Stomach (tissue), 8 donors: ENCODE measurements at regions not wholly inside any gene's neighbourhood (a gene's known extent, or its start where the extent isn't known, plus 50 kb on each side); places are given as distances from the start of the nearest gene placed in this dataset.

Experiments used
- DNase-seq, 2 donors: peaks; one replicate each; pipeline versions ENCODE4 v3.0.0 to v3.0.0-alpha.2; 2013 to 2019
- H3K27ac ChIP-seq, 5 donors: fragments of 200-600 bp in 4 of 5; sonication (generic) in 4 of 5; one replicate each; pipeline ENCODE4 v1.5.1; 2013 to 2019; ENCODE audit warnings: mild to moderate bottlenecking in 1 of 5, moderate library complexity in 1 of 5
- H3K27me3 ChIP-seq, 3 donors: fragments of 200-600 bp; sonication (generic); one replicate each; pipeline ENCODE4 v1.5.1; 2017 to 2019; ENCODE audit warnings: mixed run types in 1 of 3
- H3K36me3 ChIP-seq, 4 donors: fragments of 200-600 bp; sonication (generic); 1 replicate in 3 of 4; 2 replicates in 1 of 4; pipeline ENCODE4 v1.5.1; 2016 to 2019
- H3K4me1 ChIP-seq, 4 donors: fragments of 200-600 bp; sonication (generic); one replicate each; pipeline ENCODE4 v1.5.1; 2016 to 2019
- H3K4me3 ChIP-seq, 4 donors: fragments of 200-600 bp; sonication (generic) in 3 of 4; one replicate each; pipeline ENCODE4 v1.5.1; 2016 to 2019; ENCODE audit warnings: mild to moderate bottlenecking in 1 of 4
- H3K9me3 ChIP-seq, 4 donors: fragments of 200-600 bp; sonication (generic); one replicate each; pipeline ENCODE4 v1.5.1; 2016 to 2019
- EP300 ChIP-seq: sonication (generic); formaldehyde crosslinking; IDR thresholded peaks from one replicate; pipeline ENCODE4 v1.6.1; 2017; ENCODE audit warnings: antibody characterized with exemption
- POLR2A ChIP-seq, 4 donors: fragments of 450-650 bp; IDR thresholded peaks; one replicate each; pipeline ENCODE4 v1.6.1; 2016; ENCODE audit warnings: antibody characterized with exemption in 4 of 4, control low read depth in 2 of 4, mild to moderate bottlenecking in 1 of 4, moderate library complexity in 1 of 4
- POLR2AphosphoS5 ChIP-seq, 3 donors: sonication (generic); formaldehyde crosslinking; IDR thresholded peaks; one replicate each; pipeline ENCODE4 v1.6.1; 2016; ENCODE audit warnings: antibody characterized with exemption in 3 of 3
- WGBS, 5 donors: extraction: QIAGEN DNeasy Blood & Tissue Kit in 3 of 5; methylation state at CpG; one replicate each; pipeline versions ENCODE4 v1.1.5 to v1.1.7; 2013 to 2018; 5-methylcytosine and 5-hydroxymethylcytosine counted together
- intact Hi-C: fragments of 100-400 bp; cut with DNase I; formaldehyde crosslinking; loops from one replicate; pipeline ENCODE4 v1.15.1; 2023; ENCODE audit warnings: low total_unique reads
- TF ChIP-seq, protein P1 (sequence below), 7 experiments: fragments of 450-650 bp in 4 of 7; fragments of 200-600 bp in 3 of 7; sonication (generic) in 3 of 7; IDR thresholded peaks; one replicate each; pipeline ENCODE4 v1.5.1; 2016 to 2019; ENCODE audit warnings: antibody characterized with exemption in 7 of 7, control low read depth in 2 of 7, mild to moderate bottlenecking in 1 of 7
- donor health status: healthy with polysubstance abuse.
- donor health status: Bipolar disorder and iron deficiency.
- donor health status: healthy.

DNA sequence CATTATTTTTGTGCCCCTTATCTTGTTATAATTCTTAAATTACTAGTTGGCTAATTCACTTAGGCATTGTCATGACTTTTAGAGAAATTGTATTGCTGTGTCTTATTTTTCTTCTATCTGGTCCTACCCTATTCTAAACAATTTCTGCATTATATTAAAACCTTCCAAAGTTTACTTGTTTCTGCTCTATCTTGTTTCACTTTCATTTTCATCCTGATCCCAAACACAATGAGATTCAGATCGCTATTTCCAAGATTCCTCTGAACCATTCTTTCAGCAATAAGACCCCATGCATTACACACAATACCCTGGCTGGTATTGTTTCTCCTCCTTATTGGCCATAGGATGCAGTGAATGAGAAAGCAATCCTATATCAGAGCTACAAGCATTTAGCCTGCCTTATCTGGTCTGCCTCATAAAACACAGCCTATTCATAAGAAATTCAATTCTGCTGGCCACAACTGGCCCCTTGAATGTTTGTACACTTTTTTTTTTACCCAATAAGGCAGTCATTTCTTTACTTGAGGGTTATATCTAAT, 69.9 kb upstream of the POU3F2 start:
- intact Hi-C loops = no loop called here
- H3K36me3 ChIP-seq = no peaks in the 10 kb centered on the region
- no peaks in the 10 kb centered on the region for H3K27me3 ChIP-seq
- no peak for DNase-seq
- no peak overlapping the region for H3K27ac ChIP-seq
- H3K4me1 ChIP-seq = no peaks in the 10 kb centered on the region
- WGBS, 5 donors = 32 to 52% (median 47%) methylated on average over 1 of the region's 1 CpG
- peak overlapping the region in 3 of 4 donors; percentile 12 to 25 (median 17) for H3K4me3 ChIP-seq
- TF ChIP-seq EP300 = no peak
- TF ChIP-seq POLR2A (IDR thresholded peaks at IDR 0.05) = no peak
- TF ChIP-seq, protein P1, sequence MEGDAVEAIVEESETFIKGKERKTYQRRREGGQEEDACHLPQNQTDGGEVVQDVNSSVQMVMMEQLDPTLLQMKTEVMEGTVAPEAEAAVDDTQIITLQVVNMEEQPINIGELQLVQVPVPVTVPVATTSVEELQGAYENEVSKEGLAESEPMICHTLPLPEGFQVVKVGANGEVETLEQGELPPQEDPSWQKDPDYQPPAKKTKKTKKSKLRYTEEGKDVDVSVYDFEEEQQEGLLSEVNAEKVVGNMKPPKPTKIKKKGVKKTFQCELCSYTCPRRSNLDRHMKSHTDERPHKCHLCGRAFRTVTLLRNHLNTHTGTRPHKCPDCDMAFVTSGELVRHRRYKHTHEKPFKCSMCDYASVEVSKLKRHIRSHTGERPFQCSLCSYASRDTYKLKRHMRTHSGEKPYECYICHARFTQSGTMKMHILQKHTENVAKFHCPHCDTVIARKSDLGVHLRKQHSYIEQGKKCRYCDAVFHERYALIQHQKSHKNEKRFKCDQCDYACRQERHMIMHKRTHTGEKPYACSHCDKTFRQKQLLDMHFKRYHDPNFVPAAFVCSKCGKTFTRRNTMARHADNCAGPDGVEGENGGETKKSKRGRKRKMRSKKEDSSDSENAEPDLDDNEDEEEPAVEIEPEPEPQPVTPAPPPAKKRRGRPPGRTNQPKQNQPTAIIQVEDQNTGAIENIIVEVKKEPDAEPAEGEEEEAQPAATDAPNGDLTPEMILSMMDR (IDR thresholded peaks at IDR 0.05) = no peak
- no peak for TF ChIP-seq POLR2AphosphoS5 (IDR thresholded peaks at IDR 0.05)
- peaks cover 0 to 8% (median 2%) of the 10 kb centered on the region in 4 donors for H3K9me3 ChIP-seq

DNA sequence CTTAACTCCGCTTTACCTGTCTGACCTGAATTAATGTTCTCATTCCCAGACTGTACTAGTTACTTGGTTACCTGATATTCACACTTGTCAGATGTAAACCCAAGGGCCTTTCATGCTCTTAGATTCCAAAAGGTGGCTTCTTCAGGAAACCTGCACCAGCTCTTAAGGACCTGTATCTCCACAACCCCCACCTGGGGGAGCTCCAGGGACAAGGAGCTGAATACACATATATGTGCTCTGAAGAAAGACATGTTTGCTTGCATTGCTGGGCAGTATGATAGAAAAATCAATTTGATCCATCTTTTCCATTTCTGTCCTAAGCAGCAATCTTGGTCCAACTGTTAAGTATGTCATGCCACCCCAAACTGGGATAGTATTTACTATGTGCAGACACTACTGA, 64.8 kb upstream of the POU3F2 start:
- Histone ChIP-seq H3K27me3 (no peaks in the 10 kb centered on the region), H3K9me3 (no peaks in the 10 kb centered on the region), H3K27ac (no peak overlapping the region), H3K36me3 (no peaks in the 10 kb centered on the region), H3K4me1 (no peaks in the 10 kb centered on the region), H3K4me3 (no peak overlapping the region)
- intact Hi-C loops = no loop called here
- TF ChIP-seq, protein P1 (IDR thresholded peaks at IDR 0.05) = no peak
- no peak for TF ChIP-seq POLR2AphosphoS5 (IDR thresholded peaks at IDR 0.05)
- no peak for TF ChIP-seq POLR2A (IDR thresholded peaks at IDR 0.05)
- TF ChIP-seq EP300 = no peak
- peak in 1 of 2 donors; percentile 20 for DNase-seq
- 86 to 97% (median 90%) methylated on average over 1 of the region's 1 CpG for WGBS, 5 donors

DNA sequence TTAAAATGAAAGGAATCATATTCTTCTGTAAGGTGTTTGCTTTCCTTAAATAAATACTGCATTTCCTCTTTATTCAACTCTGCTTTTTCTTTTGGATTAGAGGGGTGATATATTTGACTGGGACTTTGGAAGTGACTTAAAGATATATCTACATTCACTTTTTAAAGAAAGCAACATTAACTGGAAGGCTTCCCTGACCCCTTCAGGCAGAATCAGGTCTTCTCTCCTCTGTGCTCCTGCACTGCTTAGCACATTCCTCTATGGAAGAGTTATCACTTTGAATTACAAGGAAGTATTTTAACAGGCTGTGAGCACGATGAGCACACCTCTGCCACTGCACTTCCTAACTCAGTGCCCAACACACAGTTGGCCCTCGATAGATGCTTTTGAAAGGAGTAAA, 59.2 kb upstream of the POU3F2 start:
- no peaks in the 10 kb centered on the region for H3K4me1 ChIP-seq
- H3K9me3 ChIP-seq = no peaks in the 10 kb centered on the region
- 14 to 32% (median 25%) methylated on average over 2 of the region's 2 CpGs for WGBS, 5 donors
- intact Hi-C loops = no loop called here
- no peaks in the 10 kb centered on the region for H3K36me3 ChIP-seq
- H3K27me3 ChIP-seq = peaks cover 0 to 10% (median 0%) of the 10 kb centered on the region in 3 donors
- H3K4me3 ChIP-seq = no peak overlapping the region
- TF ChIP-seq POLR2AphosphoS5 (IDR thresholded peaks at IDR 0.05) (no peak), EP300 (no peak), POLR2A (IDR thresholded peaks at IDR 0.05) (no peak)
- TF ChIP-seq, protein P1 (IDR thresholded peaks at IDR 0.05) = no peak
- no peak for DNase-seq
- H3K27ac ChIP-seq = no peak overlapping the region

DNA sequence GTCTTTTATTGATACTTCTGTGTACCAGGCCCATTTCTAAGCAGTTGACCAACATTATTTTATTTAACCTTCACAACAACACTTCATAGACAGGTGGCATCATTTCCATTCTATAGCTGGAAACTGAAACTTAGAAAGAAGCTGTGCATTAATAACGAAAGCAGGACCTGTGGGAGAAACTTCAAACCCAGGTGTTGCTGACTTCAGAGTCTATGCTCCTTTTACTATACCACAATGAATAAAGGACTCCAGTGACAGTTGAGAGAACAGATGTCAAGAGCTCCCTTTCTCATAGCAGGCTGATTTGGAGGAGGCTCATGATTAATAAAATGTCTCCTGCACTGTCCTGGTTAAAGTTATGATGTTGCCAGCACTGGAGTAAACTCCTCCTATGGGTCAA, 56.6 kb upstream of the POU3F2 start:
- Histone ChIP-seq H3K36me3 (no peaks in the 10 kb centered on the region), H3K9me3 (no peaks in the 10 kb centered on the region), H3K27me3 (peaks cover 0 to 19% (median 0%) of the 10 kb centered on the region in 3 donors), H3K4me3 (no peak overlapping the region), H3K27ac (no peak overlapping the region), H3K4me1 (no peaks in the 10 kb centered on the region)
- intact Hi-C loops = no loop called here
- 67 to 85% (median 76%) methylated on average over 1 of the region's 1 CpG for WGBS, 5 donors
- TF ChIP-seq POLR2A (IDR thresholded peaks at IDR 0.05) (no peak), EP300 (no peak), POLR2AphosphoS5 (IDR thresholded peaks at IDR 0.05) (no peak)
- TF ChIP-seq, protein P1 (IDR thresholded peaks at IDR 0.05) = no peak
- no peak for DNase-seq
